ENCODE measurements at regions not wholly inside any gene's neighbourhood (a gene's known extent, or its start where the extent isn't known, plus 50 kb on each side); places are given as distances from the start of the nearest gene placed in this dataset.

GRCh38 chr11:92725352-92725751, 244.1 kb upstream of the MTNR1B start (continued):
- TF ChIP-seq TEAD4 (IDR thresholded peaks at IDR 0.05; ENCODE audit: low read depth, low read length) (no peak), JUN (IDR thresholded peaks at IDR 0.05; ENCODE audit: low read depth, low read length) (no peak)
